ENCODE measurements at regions not wholly inside any gene's neighbourhood (a gene's known extent, or its start where the extent isn't known, plus 50 kb on each side); places are given as distances from the start of the nearest gene placed in this dataset.
"Not testable (repeated sequence)": the region's sequence is repeated elsewhere in the genome, so short reads cannot be mapped to it uniquely, and the experiment has no call there.

- H3K36me3 ChIP-seq (ENCODE audit: insufficient read depth, low read depth, low read length); H3K4me3 ChIP-seq (ENCODE audit: low read length); H3K9ac ChIP-seq (ENCODE audit: low read depth, low read length); H3K9me3 ChIP-seq (ENCODE audit: insufficient read depth, low read depth, low read length); H3K4me1 ChIP-seq (ENCODE audit: insufficient read depth, low read length); H3K27ac ChIP-seq (ENCODE audit: low read length); H3K27me3 ChIP-seq (ENCODE audit: insufficient read depth, low read length): not testable (repeated sequence)
Measured at GRCh38 chr6:76744151-76744720, 671.8 kb upstream of the IMPG1 start.

- Histone ChIP-seq H3K4me1 (ENCODE audit: insufficient read depth, low read length) (no peaks in the 10 kb centered on the region), H3K36me3 (ENCODE audit: insufficient read depth, low read depth, low read length) (no peaks in the 10 kb centered on the region), H3K27ac (ENCODE audit: low read length) (no peak overlapping the region), H3K9me3 (ENCODE audit: insufficient read depth, low read depth, low read length) (no peaks in the 10 kb centered on the region), H3K4me3 (ENCODE audit: low read length) (no peak overlapping the region), H3K9ac (ENCODE audit: low read depth, low read length) (no peak overlapping the region), H3K27me3 (ENCODE audit: insufficient read depth, low read length) (no peaks in the 10 kb centered on the region)
Measured at GRCh38 chr6:76742919-76743318, 670.5 kb upstream of the IMPG1 start.

GRCh38 chr6:76719449-76719848 is 647.0 kb upstream of the IMPG1 start:
- Histone ChIP-seq H3K4me3 (ENCODE audit: low read length) (no peak overlapping the region), H3K4me1 (ENCODE audit: insufficient read depth, low read length) (no peaks in the 10 kb centered on the region), H3K9ac (ENCODE audit: low read depth, low read length) (no peak overlapping the region), H3K9me3 (ENCODE audit: insufficient read depth, low read depth, low read length) (no peaks in the 10 kb centered on the region), H3K36me3 (ENCODE audit: insufficient read depth, low read depth, low read length) (no peaks in the 10 kb centered on the region), H3K27ac (ENCODE audit: low read length) (no peak overlapping the region), H3K27me3 (ENCODE audit: insufficient read depth, low read length) (no peaks in the 10 kb centered on the region)

GRCh38 chr6:76708641-76709331 is 636.3 kb upstream of the IMPG1 start:
- H3K9me3 ChIP-seq (ENCODE audit: insufficient read depth, low read depth, low read length): no peaks in the 10 kb centered on the region
- no peak overlapping the region for H3K27ac ChIP-seq (ENCODE audit: low read length)
- H3K27me3 ChIP-seq (ENCODE audit: insufficient read depth, low read length): peaks cover 4% of the 10 kb centered on the region; the same call in 1 of the 2 replicates
- H3K4me3 ChIP-seq (ENCODE audit: low read length): no peak overlapping the region
- H3K9ac ChIP-seq (ENCODE audit: low read depth, low read length): no peak overlapping the region
- no peaks in the 10 kb centered on the region for H3K4me1 ChIP-seq (ENCODE audit: insufficient read depth, low read length)
- no peaks in the 10 kb centered on the region for H3K36me3 ChIP-seq (ENCODE audit: insufficient read depth, low read depth, low read length)

GRCh38 chr6:76707630-76708029 is 635.2 kb upstream of the IMPG1 start:
- H3K27ac ChIP-seq (ENCODE audit: low read length): no peak overlapping the region

GRCh38 chr6:76706631-76707030 is 634.2 kb upstream of the IMPG1 start:
- H3K9ac ChIP-seq (ENCODE audit: low read depth, low read length): no peak overlapping the region
- no peaks in the 10 kb centered on the region for H3K36me3 ChIP-seq (ENCODE audit: insufficient read depth, low read depth, low read length)
- no peak overlapping the region for H3K27ac ChIP-seq (ENCODE audit: low read length)
- H3K4me1 ChIP-seq (ENCODE audit: insufficient read depth, low read length): no peaks in the 10 kb centered on the region
- peaks cover 17% of the 10 kb centered on the region; the same call in 1 of the 2 replicates for H3K27me3 ChIP-seq (ENCODE audit: insufficient read depth, low read length)
- no peak overlapping the region for H3K4me3 ChIP-seq (ENCODE audit: low read length)
- H3K9me3 ChIP-seq (ENCODE audit: insufficient read depth, low read depth, low read length): no peaks in the 10 kb centered on the region

More at GRCh38 chr6:76707630-76708029, 635.2 kb upstream of the IMPG1 start:
- no peak overlapping the region for H3K4me3 ChIP-seq (ENCODE audit: low read length)
- H3K9ac ChIP-seq (ENCODE audit: low read depth, low read length): no peak overlapping the region
- no peaks in the 10 kb centered on the region for H3K36me3 ChIP-seq (ENCODE audit: insufficient read depth, low read depth, low read length)
- no peaks in the 10 kb centered on the region for H3K9me3 ChIP-seq (ENCODE audit: insufficient read depth, low read depth, low read length)
- H3K27me3 ChIP-seq (ENCODE audit: insufficient read depth, low read length): peaks cover 7% of the 10 kb centered on the region; the same call in 1 of the 2 replicates
- H3K4me1 ChIP-seq (ENCODE audit: insufficient read depth, low read length): no peaks in the 10 kb centered on the region

GRCh38 chr6:76706086-76706485 is 633.6 kb upstream of the IMPG1 start:
- H3K27ac ChIP-seq (ENCODE audit: low read length): no peak overlapping the region
- H3K9ac ChIP-seq (ENCODE audit: low read depth, low read length): no peak overlapping the region
- H3K4me1 ChIP-seq (ENCODE audit: insufficient read depth, low read length): no peaks in the 10 kb centered on the region
- no peak overlapping the region for H3K4me3 ChIP-seq (ENCODE audit: low read length)
- H3K9me3 ChIP-seq (ENCODE audit: insufficient read depth, low read depth, low read length): no peaks in the 10 kb centered on the region
- peaks cover 22% of the 10 kb centered on the region; the same call in 1 of the 2 replicates for H3K27me3 ChIP-seq (ENCODE audit: insufficient read depth, low read length)
- H3K36me3 ChIP-seq (ENCODE audit: insufficient read depth, low read depth, low read length): no peaks in the 10 kb centered on the region

GRCh38 chr6:76703786-76704185 is 631.3 kb upstream of the IMPG1 start:
- Histone ChIP-seq H3K4me3 (ENCODE audit: low read length) (no peak overlapping the region), H3K4me1 (ENCODE audit: insufficient read depth, low read length) (no peaks in the 10 kb centered on the region), H3K36me3 (ENCODE audit: insufficient read depth, low read depth, low read length) (no peaks in the 10 kb centered on the region), H3K9ac (ENCODE audit: low read depth, low read length) (no peak overlapping the region), H3K9me3 (ENCODE audit: insufficient read depth, low read depth, low read length) (no peaks in the 10 kb centered on the region), H3K27me3 (ENCODE audit: insufficient read depth, low read length) (peaks cover 24% of the 10 kb centered on the region; the same call in 1 of the 2 replicates), H3K27ac (ENCODE audit: low read length) (no peak overlapping the region)

- H3K9me3 ChIP-seq (ENCODE audit: insufficient read depth, low read depth, low read length): no peaks in the 10 kb centered on the region
- H3K9ac ChIP-seq (ENCODE audit: low read depth, low read length): no peak overlapping the region
- no peaks in the 10 kb centered on the region for H3K36me3 ChIP-seq (ENCODE audit: insufficient read depth, low read depth, low read length)
- H3K4me1 ChIP-seq (ENCODE audit: insufficient read depth, low read length): no peaks in the 10 kb centered on the region
- peaks cover 24% of the 10 kb centered on the region; the same call in 1 of the 2 replicates for H3K27me3 ChIP-seq (ENCODE audit: insufficient read depth, low read length)
- H3K4me3 ChIP-seq (ENCODE audit: low read length): no peak overlapping the region
- H3K27ac ChIP-seq (ENCODE audit: low read length): no peak overlapping the region
Measured at GRCh38 chr6:76703285-76703684, 630.8 kb upstream of the IMPG1 start.

- H3K9me3 ChIP-seq (ENCODE audit: insufficient read depth, low read depth, low read length): no peaks in the 10 kb centered on the region
- no peak overlapping the region for H3K4me3 ChIP-seq (ENCODE audit: low read length)
- H3K4me1 ChIP-seq (ENCODE audit: insufficient read depth, low read length): peaks cover 4% of the 10 kb centered on the region; the same call in 1 of the 2 replicates
- H3K36me3 ChIP-seq (ENCODE audit: insufficient read depth, low read depth, low read length): no peaks in the 10 kb centered on the region
- H3K27me3 ChIP-seq (ENCODE audit: insufficient read depth, low read length): peaks cover 24% of the 10 kb centered on the region; the same call in 1 of the 2 replicates
- no peak overlapping the region for H3K27ac ChIP-seq (ENCODE audit: low read length)
- H3K9ac ChIP-seq (ENCODE audit: low read depth, low read length): no peak overlapping the region
Measured at GRCh38 chr6:76702187-76702586, 629.7 kb upstream of the IMPG1 start.

GRCh38 chr6:76701610-76702009 is 629.1 kb upstream of the IMPG1 start:
- H3K4me3 ChIP-seq (ENCODE audit: low read length): no peak overlapping the region
- H3K4me1 ChIP-seq (ENCODE audit: insufficient read depth, low read length): peaks cover 4% of the 10 kb centered on the region; the same call in 1 of the 2 replicates
- H3K27me3 ChIP-seq (ENCODE audit: insufficient read depth, low read length): peaks cover 24% of the 10 kb centered on the region; the same call in 1 of the 2 replicates
- H3K27ac ChIP-seq (ENCODE audit: low read length): no peak overlapping the region
- H3K9ac ChIP-seq (ENCODE audit: low read depth, low read length): no peak overlapping the region
- H3K9me3 ChIP-seq (ENCODE audit: insufficient read depth, low read depth, low read length): no peaks in the 10 kb centered on the region
- H3K36me3 ChIP-seq (ENCODE audit: insufficient read depth, low read depth, low read length): no peaks in the 10 kb centered on the region

- H3K4me3 ChIP-seq (ENCODE audit: low read length): no peak overlapping the region
- H3K27me3 ChIP-seq (ENCODE audit: insufficient read depth, low read length): peaks cover 16% of the 10 kb centered on the region; the same call in 1 of the 2 replicates
- H3K36me3 ChIP-seq (ENCODE audit: insufficient read depth, low read depth, low read length): no peaks in the 10 kb centered on the region
- peaks cover 4% of the 10 kb centered on the region; the same call in 1 of the 2 replicates for H3K4me1 ChIP-seq (ENCODE audit: insufficient read depth, low read length)
- no peak overlapping the region for H3K9ac ChIP-seq (ENCODE audit: low read depth, low read length)
- no peak overlapping the region for H3K27ac ChIP-seq (ENCODE audit: low read length)
- no peaks in the 10 kb centered on the region for H3K9me3 ChIP-seq (ENCODE audit: insufficient read depth, low read depth, low read length)
Measured at GRCh38 chr6:76697585-76697984, 625.1 kb upstream of the IMPG1 start.
